ENCODE measurements at regions not wholly inside any gene's neighbourhood (a gene's known extent, or its start where the extent isn't known, plus 50 kb on each side); places are given as distances from the start of the nearest gene placed in this dataset.

DNA sequence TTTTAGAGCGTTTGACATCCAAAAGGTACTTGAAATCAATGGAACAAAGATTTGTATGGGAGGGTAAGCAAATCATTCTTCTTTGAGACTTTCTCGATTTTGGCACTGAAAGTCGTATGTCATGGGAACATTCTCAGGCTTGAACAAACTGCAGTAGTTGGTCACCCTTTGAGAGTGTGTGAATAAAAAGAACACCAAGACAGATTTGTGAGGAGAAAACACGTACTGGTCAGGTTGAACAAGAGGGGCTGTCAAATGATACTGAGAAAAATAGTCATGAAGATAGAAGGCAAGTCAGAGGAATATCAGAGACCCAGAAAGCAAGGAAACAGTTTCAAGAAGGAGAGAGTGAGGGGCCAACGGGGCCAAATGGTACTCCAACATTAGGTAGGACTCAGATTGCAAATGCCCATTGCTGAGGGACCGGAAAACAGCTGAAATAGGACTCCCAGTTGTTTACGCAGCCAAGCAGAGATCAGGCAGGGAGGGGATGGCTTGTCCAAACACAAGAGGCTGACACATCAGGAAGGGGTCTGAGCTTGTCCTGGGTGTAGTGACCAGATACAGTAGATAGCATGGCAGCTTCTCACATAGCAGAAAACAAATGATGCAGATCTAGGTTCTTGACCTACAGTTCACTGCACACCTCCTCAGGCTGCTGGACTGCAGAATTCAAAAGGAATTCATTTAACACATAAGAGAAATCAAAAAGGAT lies 74.5 kb upstream of the MYOCD start:
- TF ChIP-seq, protein P1, sequence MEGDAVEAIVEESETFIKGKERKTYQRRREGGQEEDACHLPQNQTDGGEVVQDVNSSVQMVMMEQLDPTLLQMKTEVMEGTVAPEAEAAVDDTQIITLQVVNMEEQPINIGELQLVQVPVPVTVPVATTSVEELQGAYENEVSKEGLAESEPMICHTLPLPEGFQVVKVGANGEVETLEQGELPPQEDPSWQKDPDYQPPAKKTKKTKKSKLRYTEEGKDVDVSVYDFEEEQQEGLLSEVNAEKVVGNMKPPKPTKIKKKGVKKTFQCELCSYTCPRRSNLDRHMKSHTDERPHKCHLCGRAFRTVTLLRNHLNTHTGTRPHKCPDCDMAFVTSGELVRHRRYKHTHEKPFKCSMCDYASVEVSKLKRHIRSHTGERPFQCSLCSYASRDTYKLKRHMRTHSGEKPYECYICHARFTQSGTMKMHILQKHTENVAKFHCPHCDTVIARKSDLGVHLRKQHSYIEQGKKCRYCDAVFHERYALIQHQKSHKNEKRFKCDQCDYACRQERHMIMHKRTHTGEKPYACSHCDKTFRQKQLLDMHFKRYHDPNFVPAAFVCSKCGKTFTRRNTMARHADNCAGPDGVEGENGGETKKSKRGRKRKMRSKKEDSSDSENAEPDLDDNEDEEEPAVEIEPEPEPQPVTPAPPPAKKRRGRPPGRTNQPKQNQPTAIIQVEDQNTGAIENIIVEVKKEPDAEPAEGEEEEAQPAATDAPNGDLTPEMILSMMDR (IDR thresholded peaks at IDR 0.05): no peak
- TF ChIP-seq EZH2phosphoT487 (IDR thresholded peaks at IDR 0.05): no peak

Measured in neural progenitor cell (in vitro differentiated cells).